ENCODE measurements at regions not wholly inside any gene's neighbourhood (a gene's known extent, or its start where the extent isn't known, plus 50 kb on each side); places are given as distances from the start of the nearest gene placed in this dataset.
"Not testable (repeated sequence)": the region's sequence is repeated elsewhere in the genome, so short reads cannot be mapped to it uniquely, and the experiment has no call there.

DNA sequence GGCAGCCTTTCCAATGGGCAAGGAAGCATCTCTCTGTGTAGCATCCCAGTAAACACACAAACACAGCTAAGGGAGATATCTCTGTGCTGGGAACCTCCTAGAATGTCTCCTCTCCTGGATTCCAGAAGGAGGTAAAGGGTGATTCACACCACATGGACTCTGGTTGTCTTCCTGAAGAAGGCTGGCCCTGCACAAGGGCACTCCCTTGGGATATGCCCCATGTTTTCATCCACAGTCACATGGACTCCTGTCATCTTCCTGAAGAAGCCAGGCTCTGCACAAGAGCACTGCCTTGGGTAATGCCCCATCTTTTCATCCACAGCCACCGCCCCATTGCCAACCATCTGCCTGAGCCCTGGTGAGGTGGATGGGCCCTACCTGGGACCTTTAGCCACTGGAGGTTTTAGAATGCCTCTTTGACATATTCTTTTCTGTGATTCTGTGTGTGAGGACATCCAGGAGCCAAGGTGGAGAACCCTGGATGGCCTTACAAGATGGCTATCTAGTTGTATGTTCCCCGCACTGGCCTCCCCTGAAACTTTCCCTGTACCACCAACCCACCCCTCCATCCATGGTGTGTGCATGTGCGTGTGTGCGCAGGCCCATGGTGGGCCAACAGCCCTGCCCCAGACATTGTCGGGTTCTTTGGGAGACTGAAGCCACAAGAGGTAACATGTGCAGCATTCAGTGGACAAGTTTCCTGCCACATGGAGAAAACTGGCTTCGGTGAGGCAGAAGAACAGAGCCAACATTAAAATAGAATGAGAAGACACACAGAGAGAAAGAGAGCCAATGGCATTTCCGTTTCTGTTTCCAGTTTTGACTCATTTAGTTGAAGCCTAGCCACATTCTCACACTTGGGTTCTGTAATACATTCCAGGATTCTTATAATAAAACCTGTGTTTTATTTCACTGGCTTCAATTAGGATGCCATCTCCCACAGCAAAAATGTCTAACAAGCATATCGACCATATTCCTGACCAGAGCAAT, 110.2 kb upstream of the CST7 start:
- DNase-seq = no peak

DNA sequence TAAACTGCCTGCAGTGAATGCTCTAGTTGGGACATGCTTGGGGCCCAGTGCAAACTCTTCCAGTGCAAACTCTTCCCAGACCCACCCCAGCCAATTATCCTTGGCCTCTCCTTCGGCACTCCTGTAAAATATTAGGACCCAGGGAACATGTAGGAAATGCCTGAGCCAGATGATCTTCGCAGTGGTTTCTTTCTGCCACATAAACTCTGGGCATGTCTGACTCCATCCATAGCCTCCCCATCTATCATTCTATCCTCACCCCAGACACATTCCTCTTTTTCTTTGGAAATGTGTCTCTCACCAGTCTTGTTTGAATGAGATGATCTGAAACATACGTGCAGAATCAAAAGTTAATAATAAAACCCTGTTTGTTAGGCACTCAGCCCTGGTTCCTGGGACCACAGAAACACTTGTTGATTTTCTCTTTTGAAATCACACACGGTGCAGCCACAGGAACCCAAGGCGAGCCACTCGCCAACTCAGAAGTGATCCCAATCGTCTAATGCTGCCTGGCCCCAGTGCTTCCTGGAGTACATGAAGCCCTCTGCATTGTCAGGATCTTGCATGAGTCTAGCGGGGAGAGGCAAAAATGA, 108.9 kb upstream of the CST7 start:
- no peak for DNase-seq

DNA sequence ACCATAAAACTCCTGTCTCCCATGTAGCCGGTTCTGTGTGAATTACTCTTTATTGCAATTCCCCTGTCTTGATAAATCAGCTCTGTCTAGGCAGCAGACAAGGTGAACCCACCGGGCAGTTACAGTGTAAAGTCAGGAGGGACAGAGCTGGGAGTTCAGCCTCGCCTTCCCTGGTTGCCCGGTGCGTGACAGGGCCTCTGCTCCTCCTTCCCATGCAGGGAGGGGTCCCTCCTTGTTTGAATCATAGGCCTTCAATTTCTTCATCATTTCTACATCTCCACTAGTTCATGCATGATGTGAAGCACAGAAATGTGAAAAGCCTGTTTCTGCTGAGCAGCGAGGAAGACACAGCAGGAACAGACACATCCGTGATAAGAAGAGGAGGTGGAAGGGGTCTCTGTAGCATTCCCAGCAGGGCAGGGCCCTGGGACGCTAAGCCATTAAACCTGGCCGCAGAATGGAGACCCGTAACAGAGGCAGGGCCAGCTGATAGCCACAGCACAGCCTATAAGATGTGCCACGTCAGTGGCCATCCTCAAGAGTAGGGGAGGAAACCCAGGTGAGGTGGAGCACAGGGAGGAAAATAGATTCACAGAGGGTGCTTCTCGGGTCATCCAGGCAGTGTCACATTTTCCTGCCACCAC, 106.7 kb upstream of the CST7 start:
- no peak for DNase-seq

DNA sequence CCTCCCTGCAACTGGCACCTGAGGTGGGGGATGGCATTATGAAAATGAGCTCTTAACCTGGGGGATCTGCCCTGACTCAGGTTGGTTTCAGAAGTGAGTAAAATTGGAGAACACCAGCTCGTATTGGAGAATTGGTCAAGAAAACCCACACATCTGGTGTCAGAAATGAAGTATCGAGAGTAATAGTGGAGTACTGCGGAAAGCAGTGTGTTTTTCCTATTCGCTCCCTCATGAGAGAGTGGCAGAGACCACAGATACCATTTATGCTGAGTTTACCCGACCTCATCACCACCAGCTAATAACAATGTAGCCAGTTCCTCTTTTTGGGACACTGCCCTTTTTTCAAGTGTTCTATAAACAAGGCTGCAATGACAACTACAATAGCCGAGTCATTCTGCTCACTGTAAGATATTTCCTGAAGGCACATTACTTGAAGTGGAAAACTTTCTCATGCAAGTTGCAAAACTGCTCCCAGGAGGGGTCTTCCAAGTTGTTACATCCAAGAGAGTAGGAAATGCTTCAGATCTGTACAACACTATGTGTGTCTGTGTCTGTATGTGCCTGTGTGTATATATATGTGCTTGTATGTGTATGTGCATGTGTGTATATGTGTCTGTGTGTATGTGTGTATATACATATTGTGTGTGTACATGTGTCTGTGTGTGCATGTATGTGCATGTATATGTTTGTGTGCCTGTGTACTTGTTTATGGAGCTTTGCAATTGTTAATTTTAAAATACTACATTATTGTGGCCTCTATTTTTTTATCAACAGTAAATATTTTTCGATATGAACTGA, 106.0 kb upstream of the CST7 start:
- DNase-seq = no peak

DNA sequence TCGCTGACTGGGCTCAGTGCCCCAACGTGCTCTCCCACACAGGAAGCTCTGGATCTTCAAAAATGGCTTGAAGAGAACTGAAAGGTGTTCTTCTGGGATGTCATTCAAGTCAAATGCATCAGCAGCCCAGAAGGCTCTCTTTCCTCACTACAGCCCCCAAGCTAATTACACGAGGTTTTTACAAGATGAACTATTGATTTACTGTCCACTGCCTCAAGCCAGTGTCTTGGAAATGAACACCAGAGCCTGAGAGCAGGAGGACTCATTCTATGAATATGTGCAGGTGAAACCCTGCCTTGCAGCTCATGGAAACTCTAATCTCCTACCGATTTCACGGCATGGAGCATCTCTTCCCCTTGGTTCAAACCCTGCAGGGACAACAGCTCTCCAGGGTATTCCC, 98.9 kb upstream of the CST7 start:
- no peak for DNase-seq

DNA sequence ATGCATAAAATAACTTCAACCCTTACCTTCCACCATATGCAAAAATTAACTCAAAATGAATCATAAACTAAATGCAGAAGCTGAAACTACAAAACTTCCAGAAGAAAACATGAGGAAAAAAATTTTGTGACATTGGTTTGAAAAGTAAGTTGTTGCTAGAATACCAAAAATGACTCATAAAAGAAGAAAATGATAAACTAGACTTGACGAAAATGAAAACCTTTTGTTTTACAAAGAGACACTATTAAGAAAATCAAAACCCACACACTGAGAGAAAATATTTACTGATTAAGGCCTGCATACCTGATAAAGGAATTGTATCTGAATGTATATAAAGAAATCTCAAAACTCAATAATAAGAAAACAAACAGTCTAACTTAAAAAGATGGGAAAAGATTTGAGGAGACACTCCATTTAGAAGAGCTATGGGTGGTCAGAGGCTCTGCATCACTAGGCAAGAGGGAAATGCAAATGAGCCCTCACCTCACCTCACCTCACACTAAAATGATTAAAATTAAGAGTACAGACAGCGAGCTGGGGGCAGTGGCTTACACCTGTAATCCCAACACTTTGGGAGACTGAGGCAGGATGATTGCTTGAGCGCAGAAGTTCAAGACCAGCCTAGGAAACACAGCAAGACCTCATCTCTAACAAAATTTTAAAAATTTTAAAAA, 97.6 kb upstream of the CST7 start:
- DNase-seq = no peak

DNA sequence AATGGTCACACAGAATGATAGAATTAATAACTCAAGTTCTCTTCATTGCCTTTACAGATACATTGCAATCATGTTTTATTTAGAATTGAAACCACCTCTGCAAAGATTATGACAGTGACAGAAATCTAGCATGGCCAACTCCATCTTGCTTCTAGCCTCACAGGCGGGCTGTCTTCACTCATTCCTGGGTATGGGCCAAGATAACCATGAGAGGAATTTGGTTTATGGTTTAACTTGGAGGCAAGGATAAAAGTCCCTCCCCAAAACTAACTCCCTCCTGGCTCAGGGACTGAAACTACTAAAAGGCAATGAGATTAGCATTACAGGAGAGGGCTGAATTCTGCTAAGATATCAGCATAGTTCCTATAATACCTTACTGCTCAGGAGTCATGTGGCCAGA, 95.2 kb upstream of the CST7 start:
- no peak for DNase-seq

DNA sequence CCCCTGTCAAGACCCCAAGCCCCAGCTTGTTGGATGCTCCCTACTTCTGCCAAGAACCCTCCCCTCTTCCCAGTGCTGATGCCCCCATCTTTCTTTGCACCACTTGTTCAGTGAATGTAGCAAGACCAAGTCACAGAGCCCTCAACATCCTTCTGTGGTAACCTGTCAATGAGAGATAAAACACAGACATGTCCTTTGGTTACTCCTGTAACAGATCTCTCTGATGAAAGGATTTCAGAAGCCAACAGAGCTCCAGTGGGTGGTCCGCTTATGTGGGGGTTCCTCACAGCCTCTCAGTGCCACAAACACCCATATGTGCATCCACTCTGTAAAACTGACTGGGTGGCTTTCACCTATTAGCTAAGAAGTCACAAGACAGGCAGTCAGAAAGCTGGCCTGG, 93.2 kb upstream of the CST7 start:
- DNase-seq = no peak

DNA sequence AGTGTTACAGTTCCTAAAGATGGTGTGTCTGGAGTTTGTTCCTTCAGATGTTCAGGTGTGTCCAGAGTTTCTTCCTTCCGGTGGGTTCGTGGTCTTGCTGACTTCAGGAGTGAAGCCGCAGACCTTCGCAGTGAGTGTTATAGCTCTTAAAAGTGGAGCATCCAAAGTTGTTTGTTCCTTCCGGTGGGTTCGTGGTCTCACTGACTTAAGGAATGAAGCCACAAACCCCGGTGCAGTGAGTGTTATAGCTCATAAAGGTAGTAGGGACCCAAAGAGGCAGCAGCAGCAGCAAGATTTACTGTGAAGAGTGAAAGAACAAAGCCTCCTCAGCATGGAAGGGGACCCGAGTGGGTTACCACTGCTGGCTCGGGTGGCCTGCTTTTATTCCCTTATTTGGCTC, 90.6 kb upstream of the CST7 start:
- DNase-seq = not testable (repeated sequence)

DNA sequence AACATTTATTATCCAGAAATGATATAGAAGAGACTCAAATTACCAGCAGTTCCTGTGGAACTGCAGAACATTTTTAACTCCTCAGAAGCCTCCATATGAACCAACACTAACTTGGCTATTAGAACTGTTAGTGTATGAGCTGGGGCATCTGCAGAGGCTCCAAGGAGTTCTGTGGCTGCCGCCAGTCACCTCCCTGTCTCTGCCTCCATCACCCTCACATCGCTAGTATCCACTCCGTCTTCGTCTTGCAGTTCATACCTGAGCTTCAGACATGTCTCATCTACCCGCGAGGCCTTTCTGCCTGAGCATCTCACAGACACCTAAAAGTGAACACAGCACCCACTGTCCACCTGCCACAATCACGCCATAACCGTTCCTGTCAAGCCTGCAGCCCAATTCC, 89.5 kb upstream of the CST7 start:
- DNase-seq = no peak

DNA sequence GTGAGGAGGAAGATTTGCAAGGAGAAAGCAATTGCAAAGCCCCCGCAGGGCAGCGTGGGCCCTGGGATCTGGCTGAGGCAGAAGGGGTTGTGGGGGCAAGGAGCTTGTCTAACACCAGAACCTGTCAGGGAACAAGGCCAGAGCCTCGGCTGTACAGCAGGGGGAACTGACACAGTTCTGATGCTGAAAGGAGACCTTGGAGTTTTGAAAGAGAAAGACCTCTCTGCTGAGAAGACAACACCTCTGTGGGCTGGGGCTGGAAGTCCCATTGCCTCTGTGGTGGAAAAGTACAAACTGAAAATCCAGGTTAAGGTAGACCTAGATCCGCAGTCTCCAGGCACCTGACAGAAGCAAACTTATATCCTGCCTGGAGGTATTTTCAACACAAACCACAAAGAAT, 86.9 kb upstream of the CST7 start:
- no peak for DNase-seq

DNA sequence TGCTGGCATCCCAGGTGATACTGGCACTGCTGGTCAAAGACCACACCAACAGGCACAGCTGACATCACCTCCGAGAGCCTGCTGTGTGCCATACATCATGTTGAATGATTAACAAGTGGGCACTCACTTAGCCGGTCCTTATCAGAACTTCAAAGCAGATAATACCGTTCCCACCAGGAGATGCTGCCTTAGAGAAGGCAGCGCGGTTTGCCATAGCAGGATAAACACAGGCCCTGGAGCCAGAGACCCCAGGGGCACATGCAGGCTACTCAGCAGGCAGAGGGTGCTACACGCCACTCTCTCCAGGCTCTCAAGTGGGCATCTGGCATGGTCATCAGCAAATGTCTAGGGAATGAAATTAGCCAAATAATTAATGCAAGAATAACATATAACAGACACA, 86.5 kb upstream of the CST7 start:
- DNase-seq = no peak

DNA sequence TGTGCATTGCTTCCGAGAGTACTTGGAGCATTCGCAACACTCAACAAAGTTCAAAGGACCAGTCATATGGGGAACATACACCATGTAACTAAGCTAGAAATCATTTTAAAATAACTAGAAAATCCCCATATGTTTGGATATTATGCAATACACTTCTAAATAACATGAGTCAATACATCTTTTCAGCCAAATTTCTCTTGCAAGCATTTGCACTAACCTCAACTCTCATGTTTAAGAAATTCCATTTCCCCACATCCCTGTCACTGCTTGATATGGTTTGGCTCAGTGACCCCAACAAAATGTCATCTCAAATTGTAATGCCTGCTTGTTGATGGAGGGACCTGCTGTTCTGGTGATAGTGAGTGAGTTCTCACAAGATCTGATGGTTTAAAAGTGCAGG, 85.7 kb upstream of the CST7 start:
- no peak for DNase-seq

DNA sequence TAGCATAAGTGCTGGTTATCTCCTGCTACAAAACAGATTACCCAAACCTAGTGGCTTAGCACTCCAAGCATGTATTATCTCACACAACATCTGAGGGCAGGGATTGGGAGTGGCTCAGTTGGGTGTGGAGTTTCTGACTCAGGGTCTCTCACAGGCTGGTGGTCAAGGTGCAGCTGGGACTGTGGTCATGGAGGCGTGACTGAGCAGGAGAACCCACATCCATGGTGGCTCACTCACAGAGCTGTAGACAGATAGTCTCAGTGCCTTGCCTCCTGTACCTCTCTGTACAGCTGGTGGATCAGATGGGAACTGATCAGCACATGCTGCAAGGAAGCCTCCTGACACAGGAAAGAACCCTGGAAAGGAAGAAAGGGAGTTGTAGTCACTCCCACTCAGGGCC, 83.1 kb upstream of the CST7 start:
- no peak for DNase-seq

DNA sequence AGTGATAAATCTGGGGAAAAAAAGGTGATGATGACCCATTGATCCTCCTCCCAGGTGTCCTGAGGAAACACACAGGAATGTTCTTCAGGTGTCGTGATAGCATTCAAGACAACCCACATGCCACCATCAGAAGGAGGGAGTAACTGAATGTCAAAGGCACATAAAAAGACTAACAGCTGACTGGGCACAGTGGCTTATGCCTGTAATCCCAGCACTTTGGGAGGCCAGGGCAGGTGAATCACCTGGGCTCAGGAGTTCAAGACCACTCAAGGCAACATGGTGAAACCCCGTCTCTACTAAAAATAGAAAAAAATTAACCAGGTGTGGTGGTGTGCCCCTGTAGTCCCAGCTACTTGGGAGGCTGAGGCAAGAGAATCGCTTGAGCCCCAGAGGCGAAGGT, 82.3 kb upstream of the CST7 start:
- no peak for DNase-seq

DNA sequence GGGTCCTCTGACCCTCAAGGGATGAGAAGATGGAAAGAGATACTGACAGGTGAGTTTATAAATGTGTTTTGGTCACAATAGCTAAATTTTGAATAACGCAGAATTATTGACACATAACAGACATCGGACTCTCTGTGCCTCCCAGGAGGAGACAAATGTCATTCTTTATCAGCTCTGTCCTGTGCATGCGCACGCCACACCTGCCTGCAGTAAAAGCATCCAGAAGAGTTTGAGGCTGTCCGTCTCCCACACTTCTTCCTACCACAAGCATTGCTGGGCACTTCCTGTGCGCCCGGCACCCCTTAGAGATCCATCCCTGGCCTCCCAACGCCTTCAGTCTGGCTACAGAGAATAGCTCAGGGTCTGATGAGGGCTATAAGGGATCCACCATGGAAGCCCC, 81.5 kb upstream of the CST7 start:
- no peak for DNase-seq

DNA sequence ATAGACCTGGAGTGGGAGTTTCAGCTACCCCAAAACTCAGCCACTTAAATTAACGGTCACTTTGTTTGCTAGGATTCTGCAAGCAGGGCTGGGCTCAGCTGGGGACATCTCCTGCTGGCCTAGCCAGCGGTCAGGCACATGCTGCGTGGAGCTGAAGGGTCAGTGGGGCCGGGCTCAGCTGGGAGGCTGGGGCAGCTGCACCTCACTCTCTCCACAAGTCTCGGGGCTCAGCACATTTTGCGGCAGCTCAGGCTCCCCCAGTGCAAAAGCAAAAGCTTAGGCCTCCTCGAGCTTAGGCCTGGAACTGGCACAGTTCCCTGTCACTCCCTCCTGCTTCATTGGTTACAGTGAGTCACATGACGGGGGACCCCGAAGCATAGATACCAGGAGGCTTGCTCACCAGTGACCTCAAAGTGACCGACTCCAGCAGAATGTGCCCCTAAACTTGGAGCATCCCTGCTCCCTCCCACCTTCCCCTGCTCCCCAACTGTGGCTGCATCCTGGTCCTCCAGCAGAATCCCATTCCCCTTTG, 80.6 kb upstream of the CST7 start:
- DNase-seq = no peak

DNA sequence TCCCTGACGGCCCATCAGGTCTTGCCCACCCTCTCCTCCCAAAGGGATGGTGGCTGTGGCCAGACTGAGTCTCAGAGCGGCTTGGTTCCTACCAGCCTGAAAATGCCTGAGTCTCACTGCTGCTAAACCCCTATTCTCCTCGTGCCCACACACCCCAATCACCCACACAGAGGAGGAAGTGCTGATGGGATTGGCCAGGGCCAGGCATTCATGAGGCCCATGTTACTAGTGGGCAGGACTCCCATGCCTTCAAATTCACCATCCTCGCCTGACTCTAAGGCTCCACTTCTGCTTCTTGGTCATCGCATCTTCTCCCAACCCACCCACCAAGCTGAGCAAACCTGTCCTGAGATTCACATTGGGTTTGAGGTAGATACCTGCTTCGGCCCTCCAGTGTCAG, 80.1 kb upstream of the CST7 start:
- no peak for DNase-seq

DNA sequence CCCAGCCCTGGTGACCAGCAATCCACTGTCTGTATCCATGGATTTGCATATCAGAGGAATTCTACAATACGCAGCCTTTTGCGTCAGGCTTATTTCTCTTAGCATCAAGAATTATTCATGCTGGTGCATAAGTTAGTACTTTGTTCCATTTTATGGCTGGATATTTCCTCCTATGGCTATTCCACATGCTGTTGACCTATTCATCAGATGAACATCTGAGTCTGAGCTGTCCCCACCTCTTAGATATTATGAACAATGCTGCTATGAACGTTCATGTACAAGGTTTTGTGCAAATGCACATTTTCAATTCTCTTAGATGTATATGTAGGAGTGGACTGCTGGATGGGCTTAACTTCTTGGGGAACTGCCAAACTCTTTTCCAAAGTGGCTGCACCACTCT, 79.0 kb upstream of the CST7 start:
- no peak for DNase-seq

DNA sequence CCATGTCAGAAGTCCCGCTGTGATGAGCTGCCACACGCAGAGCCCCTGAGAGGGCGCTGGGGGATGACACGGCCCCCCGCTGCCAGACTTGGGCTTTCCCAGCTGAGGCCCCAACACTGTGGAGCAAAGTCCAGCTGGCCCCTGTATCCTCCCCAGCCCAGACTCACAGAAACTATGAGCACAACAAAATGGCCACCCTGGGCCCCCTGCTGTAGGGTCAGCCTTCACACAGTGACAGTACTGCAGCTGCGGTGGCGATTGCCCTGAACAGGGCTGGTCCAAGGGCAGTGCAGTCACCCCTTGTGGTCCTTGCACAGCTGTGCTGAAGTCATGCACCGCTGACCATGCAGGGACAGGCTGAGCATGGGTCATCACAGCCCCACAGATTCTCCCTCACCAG, 78.2 kb upstream of the CST7 start:
- DNase-seq = no peak

DNA sequence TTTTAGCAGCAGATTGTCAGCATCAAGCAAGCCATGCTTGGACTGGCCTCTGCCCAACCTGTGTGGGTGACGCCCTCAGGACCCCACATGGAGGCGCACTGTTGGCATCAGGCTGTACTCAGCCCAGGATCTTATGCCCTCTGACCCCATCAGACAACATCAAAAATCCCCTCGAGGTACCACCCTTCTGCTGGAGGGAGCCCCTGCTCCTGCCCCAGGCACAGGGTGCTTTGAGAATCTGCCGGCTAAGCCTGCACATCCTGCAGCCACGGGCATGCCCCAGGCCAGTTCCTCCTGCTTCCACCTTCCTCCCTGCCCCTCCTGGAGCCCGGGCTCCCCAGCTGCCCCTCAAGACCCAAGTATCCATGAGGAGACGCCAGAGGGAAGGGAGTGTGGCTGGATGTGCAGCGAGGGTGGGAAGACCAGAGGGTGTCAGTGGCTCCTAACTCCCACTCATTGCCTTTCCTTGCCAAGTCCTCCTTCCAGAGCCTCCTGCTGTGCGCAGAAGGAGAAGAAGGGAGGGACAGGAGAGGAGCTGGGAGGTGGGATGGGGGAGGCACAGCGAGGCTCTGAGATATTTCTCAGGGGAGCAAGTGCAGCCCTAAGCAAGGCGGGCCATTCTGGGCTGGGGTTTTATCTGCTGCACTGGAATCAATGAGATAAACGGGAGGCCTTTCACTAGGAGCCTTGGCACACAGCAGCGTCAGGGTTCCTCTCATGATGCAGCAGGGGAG, 77.4 kb upstream of the CST7 start:
- no peak for DNase-seq

Data from activated effector memory CD4-positive, alpha-beta T cell treated with anti-CD3 and anti-CD28 coated beads, Interleukin-2, amount 50 U/mL, for 16 hours (primary cell).